ENCODE measurements at regions not wholly inside any gene's neighbourhood (a gene's known extent, or its start where the extent isn't known, plus 50 kb on each side); places are given as distances from the start of the nearest gene placed in this dataset.

DNA sequence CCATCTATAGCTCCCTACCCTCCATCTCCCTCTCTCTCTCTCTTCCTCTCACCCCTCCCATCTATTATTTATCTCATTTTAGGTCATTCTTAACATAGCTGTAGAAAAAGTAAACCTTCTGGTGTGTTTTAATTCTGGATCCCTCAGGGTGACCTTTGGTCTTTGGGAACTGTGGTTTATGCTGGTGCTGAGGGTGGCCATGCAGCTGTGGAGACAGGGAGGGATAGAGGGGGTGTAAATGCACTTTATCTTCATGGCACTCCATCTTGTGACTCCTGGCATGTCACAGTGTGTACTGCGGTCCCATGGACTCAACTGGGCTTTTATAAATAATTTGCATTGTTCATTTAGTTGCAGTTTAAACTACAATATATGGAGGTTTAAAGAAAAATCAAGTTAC is 50.2 kb upstream of the RUNX1 start:
- DNase-seq (ENCODE audit: low spot score) = no peak
